WTC11 (cell line): ENCODE measurements at regions not wholly inside any gene's neighbourhood (a gene's known extent, or its start where the extent isn't known, plus 50 kb on each side); places are given as distances from the start of the nearest gene placed in this dataset.

ENCODE experiments used
- ATAC-seq: fragments of 200-7000 bp; cut with Tn5 transposase; 2 replicates; pipeline ENCODE4 v1.10.0; 2021; ENCODE audit warnings: mild to moderate bottlenecking, moderate library complexity
- CTCF ChIA-PET: fragments of 300-600 bp; sonication (Branson Sonifier 250); formaldehyde crosslinking; loops from one replicate; lab custom pipeline; 2021; ENCODE audit warnings: antibody characterized with exemption; lab: Charles Lee
- POLR2A ChIA-PET: fragments of 350-600 bp; sonication (Branson Sonifier 250); formaldehyde crosslinking; loops from one replicate; lab custom pipeline; 2021; ENCODE audit warnings: antibody characterized with exemption; lab: Charles Lee
- DNase-seq: peaks from one replicate; pipeline ENCODE4 v3.0.0; 2021; ENCODE audit warnings: low spot score
- H3K27ac Mint-ChIP-seq: 2 replicates; pipeline ENCODE4 v1.8.0; 2021; ENCODE audit warnings: mixed read lengths
- H3K27me3 Mint-ChIP-seq: 2 replicates; pipeline ENCODE4 v1.8.0; 2021; ENCODE audit warnings: low read depth, mild to moderate bottlenecking, moderate library complexity, mixed read lengths
- H3K36me3 Mint-ChIP-seq: 2 replicates; pipeline ENCODE4 v1.8.0; 2021; ENCODE audit warnings: mixed read lengths
- H3K4me1 Mint-ChIP-seq: 2 replicates; pipeline ENCODE4 v1.8.0; 2022; ENCODE audit warnings: mixed read lengths
- H3K4me3 Mint-ChIP-seq: 2 replicates; pipeline ENCODE4 v1.8.0; 2021; ENCODE audit warnings: mild to moderate bottlenecking, moderate library complexity, mixed read lengths
- H3K9me3 Mint-ChIP-seq: 2 replicates; pipeline ENCODE4 v1.8.0; 2021; ENCODE audit warnings: mixed read lengths
- KAT7 ChIP-seq: sonication (generic); formaldehyde crosslinking; IDR thresholded peaks from 2 replicates; pipeline ENCODE4 v1.8.1; 2023; ENCODE audit warnings: missing genetic modification reagents, mild to moderate bottlenecking, borderline replicate concordance
- RORB ChIP-seq: fragments of 250-450 bp; sonication (Bioruptor Pico); IDR thresholded peaks from 2 replicates; pipeline ENCODE4 v1.9.0; 2021; ENCODE audit warnings: mild to moderate bottlenecking
- SMAD3 ChIP-seq: sonication (generic); formaldehyde crosslinking; IDR thresholded peaks from 2 replicates; pipeline ENCODE4 v1.8.0; 2022; ENCODE audit warnings: missing genetic modification reagents, mild to moderate bottlenecking, borderline replicate concordance
- SMAD4 ChIP-seq: sonication (generic); formaldehyde crosslinking; IDR thresholded peaks from 2 replicates; pipeline ENCODE4 v1.8.0; 2022; ENCODE audit warnings: mild to moderate bottlenecking, missing genetic modification reagents
- ZNF263 ChIP-seq: sonication (generic); formaldehyde crosslinking; IDR thresholded peaks from 2 replicates; pipeline ENCODE4 v1.8.1; 2022; ENCODE audit warnings: low read depth, mild to moderate bottlenecking, moderate library complexity, missing genetic modification reagents
- TF ChIP-seq, protein P1 (sequence below): fragments of 250-450 bp; sonication (Bioruptor Pico); conservative IDR thresholded peaks from 2 replicates; pipeline ENCODE4 v1.9.0; 2021; ENCODE audit warnings: mild to moderate bottlenecking
- TF ChIP-seq, protein P2 (sequence below): sonication (generic); formaldehyde crosslinking; IDR thresholded peaks from 2 replicates; pipeline ENCODE4 v1.8.1; 2023; ENCODE audit warnings: mild to moderate bottlenecking, missing genetic modification reagents
- TF ChIP-seq, protein P3 (sequence below): sonication (generic); formaldehyde crosslinking; IDR thresholded peaks from 2 replicates; pipeline ENCODE4 v1.8.1; 2023; ENCODE audit warnings: mild to moderate bottlenecking, missing genetic modification reagents
- TF ChIP-seq, protein P4 (sequence below): sonication (generic); formaldehyde crosslinking; conservative IDR thresholded peaks from 2 replicates; pipeline ENCODE4 v1.8.1; 2023; ENCODE audit warnings: mild to moderate bottlenecking, low read depth, missing genetic modification reagents, moderate library complexity
- TF ChIP-seq, protein P5 (sequence below): sonication (generic); formaldehyde crosslinking; IDR thresholded peaks from 2 replicates; pipeline ENCODE4 v1.8.1; 2023; ENCODE audit warnings: mild to moderate bottlenecking, missing genetic modification reagents, borderline replicate concordance
- TF ChIP-seq, protein P6 (sequence below): fragments of 250-450 bp; sonication (Bioruptor Pico); IDR thresholded peaks from 2 replicates; pipeline ENCODE4 v2.1.2; 2022; ENCODE audit warnings: mild to moderate bottlenecking, moderate library complexity
- TF ChIP-seq, protein P7 (sequence below): sonication (generic); formaldehyde crosslinking; IDR thresholded peaks from 2 replicates; pipeline ENCODE4 v1.8.1; 2022; ENCODE audit warnings: low read depth, mild to moderate bottlenecking, moderate library complexity, missing genetic modification reagents, borderline replicate concordance

DNA sequence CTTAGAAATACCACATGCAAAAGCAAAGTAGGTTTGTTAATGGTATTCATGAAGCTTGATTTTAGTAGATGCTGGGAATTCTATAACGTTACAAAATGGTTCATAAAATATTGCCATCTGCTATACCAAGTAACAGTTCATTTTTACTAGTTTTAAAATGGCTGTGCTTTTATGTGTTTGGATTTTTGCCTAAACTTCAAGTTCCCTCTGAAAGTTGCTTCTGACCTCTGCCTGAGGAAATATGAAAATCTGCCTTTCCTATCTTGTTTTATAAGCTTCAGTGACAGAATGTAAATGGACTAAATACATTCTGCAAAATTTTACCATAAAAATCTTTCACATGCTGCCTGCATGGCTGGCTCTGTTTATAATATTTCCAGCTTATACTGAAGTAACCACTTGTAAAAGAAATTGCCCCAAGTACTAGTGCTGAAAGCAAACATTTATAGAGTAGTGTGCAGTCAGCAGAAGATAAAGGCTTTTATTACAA, 560.7 kb upstream of the ROBO2 start (continued):
- TF ChIP-seq KAT7 (CRISPR knock-in tag): no peak

DNA sequence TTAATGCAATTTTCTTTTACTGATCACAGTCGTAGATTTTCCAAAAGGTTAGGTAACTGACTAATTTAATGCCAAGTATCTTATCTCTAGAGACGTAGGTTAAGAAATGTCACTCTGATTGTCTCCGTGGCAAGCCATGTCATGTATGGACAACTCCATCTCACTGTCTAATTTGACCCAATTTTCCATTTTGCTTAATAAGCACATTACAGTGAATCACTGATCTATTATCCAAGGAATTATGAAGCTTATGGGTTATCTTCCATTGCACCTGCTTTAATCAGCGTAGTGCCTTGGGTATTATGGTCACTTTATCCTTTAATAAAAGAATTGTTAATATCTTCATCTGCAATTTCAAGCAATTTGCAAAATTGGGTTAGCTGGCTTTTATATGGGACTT, 557.4 kb upstream of the ROBO2 start:
- Mint-ChIP-seq H3K27me3 (no peaks in the 10 kb centered on the region), H3K9me3 (peaks cover under 1% of the 10 kb centered on the region), H3K27ac (no peak overlapping the region), H3K4me3 (no peak overlapping the region), H3K4me1 (no peaks in the 10 kb centered on the region), H3K36me3 (no peaks in the 10 kb centered on the region)
- ATAC-seq (no peak), DNase-seq (no peak)
- TF ChIP-seq, protein P1, sequence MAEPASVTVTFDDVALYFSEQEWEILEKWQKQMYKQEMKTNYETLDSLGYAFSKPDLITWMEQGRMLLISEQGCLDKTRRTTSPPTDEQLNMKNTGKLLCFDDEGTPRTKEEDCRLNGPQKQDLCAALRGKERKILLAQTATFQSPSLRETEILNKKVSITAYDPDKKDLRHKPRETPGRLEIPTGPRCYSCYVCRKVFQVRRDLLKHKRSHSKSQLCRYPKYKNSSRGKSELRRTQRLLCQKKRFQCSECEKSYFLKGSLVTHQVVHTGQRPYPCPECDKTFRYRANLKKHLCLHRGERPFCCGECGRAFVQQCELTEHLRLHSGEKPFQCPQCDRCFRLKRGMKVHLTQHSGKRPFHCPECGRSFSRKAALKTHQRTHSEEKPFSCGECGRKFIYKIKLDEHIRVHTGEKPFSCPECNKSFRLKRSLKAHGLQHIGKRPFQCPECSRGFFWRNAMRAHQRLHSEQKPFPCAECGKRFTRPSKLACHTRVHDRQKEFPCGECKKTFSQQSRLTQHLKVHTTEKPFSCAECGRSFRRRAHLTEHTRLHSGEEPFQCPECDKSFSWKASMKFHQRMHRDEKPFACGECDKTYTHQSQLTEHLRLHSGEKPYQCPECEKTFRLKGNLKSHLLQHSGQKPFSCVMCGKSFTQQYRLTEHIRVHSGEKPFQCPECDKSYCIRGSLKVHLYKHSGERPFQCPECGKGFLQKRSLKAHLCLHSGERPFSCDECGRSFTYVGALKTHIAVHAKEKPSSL (CRISPR knock-in tag): no peak
- TF ChIP-seq SMAD3 (CRISPR knock-in tag) (no peak), RORB (CRISPR knock-in tag) (no peak), ZNF263 (no peak), SMAD4 (no peak)
- TF ChIP-seq, protein P2, sequence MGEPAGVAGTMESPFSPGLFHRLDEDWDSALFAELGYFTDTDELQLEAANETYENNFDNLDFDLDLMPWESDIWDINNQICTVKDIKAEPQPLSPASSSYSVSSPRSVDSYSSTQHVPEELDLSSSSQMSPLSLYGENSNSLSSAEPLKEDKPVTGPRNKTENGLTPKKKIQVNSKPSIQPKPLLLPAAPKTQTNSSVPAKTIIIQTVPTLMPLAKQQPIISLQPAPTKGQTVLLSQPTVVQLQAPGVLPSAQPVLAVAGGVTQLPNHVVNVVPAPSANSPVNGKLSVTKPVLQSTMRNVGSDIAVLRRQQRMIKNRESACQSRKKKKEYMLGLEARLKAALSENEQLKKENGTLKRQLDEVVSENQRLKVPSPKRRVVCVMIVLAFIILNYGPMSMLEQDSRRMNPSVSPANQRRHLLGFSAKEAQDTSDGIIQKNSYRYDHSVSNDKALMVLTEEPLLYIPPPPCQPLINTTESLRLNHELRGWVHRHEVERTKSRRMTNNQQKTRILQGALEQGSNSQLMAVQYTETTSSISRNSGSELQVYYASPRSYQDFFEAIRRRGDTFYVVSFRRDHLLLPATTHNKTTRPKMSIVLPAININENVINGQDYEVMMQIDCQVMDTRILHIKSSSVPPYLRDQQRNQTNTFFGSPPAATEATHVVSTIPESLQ: no peak
- TF ChIP-seq, protein P3, sequence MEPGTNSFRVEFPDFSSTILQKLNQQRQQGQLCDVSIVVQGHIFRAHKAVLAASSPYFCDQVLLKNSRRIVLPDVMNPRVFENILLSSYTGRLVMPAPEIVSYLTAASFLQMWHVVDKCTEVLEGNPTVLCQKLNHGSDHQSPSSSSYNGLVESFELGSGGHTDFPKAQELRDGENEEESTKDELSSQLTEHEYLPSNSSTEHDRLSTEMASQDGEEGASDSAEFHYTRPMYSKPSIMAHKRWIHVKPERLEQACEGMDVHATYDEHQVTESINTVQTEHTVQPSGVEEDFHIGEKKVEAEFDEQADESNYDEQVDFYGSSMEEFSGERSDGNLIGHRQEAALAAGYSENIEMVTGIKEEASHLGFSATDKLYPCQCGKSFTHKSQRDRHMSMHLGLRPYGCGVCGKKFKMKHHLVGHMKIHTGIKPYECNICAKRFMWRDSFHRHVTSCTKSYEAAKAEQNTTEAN (CRISPR knock-in tag): no peak
- TF ChIP-seq, protein P4, sequence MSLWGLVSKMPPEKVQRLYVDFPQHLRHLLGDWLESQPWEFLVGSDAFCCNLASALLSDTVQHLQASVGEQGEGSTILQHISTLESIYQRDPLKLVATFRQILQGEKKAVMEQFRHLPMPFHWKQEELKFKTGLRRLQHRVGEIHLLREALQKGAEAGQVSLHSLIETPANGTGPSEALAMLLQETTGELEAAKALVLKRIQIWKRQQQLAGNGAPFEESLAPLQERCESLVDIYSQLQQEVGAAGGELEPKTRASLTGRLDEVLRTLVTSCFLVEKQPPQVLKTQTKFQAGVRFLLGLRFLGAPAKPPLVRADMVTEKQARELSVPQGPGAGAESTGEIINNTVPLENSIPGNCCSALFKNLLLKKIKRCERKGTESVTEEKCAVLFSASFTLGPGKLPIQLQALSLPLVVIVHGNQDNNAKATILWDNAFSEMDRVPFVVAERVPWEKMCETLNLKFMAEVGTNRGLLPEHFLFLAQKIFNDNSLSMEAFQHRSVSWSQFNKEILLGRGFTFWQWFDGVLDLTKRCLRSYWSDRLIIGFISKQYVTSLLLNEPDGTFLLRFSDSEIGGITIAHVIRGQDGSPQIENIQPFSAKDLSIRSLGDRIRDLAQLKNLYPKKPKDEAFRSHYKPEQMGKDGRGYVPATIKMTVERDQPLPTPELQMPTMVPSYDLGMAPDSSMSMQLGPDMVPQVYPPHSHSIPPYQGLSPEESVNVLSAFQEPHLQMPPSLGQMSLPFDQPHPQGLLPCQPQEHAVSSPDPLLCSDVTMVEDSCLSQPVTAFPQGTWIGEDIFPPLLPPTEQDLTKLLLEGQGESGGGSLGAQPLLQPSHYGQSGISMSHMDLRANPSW: no peak
- TF ChIP-seq, protein P5, sequence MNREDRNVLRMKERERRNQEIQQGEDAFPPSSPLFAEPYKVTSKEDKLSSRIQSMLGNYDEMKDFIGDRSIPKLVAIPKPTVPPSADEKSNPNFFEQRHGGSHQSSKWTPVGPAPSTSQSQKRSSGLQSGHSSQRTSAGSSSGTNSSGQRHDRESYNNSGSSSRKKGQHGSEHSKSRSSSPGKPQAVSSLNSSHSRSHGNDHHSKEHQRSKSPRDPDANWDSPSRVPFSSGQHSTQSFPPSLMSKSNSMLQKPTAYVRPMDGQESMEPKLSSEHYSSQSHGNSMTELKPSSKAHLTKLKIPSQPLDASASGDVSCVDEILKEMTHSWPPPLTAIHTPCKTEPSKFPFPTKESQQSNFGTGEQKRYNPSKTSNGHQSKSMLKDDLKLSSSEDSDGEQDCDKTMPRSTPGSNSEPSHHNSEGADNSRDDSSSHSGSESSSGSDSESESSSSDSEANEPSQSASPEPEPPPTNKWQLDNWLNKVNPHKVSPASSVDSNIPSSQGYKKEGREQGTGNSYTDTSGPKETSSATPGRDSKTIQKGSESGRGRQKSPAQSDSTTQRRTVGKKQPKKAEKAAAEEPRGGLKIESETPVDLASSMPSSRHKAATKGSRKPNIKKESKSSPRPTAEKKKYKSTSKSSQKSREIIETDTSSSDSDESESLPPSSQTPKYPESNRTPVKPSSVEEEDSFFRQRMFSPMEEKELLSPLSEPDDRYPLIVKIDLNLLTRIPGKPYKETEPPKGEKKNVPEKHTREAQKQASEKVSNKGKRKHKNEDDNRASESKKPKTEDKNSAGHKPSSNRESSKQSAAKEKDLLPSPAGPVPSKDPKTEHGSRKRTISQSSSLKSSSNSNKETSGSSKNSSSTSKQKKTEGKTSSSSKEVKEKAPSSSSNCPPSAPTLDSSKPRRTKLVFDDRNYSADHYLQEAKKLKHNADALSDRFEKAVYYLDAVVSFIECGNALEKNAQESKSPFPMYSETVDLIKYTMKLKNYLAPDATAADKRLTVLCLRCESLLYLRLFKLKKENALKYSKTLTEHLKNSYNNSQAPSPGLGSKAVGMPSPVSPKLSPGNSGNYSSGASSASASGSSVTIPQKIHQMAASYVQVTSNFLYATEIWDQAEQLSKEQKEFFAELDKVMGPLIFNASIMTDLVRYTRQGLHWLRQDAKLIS (CRISPR knock-in tag): no peak
- TF ChIP-seq, protein P6, sequence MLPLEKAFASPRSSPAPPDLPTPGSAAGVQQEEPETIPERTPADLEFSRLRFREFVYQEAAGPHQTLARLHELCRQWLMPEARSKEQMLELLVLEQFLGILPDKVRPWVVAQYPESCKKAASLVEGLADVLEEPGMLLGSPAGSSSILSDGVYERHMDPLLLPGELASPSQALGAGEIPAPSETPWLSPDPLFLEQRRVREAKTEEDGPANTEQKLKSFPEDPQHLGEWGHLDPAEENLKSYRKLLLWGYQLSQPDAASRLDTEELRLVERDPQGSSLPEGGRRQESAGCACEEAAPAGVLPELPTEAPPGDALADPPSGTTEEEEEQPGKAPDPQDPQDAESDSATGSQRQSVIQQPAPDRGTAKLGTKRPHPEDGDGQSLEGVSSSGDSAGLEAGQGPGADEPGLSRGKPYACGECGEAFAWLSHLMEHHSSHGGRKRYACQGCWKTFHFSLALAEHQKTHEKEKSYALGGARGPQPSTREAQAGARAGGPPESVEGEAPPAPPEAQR (CRISPR knock-in tag): no peak
- TF ChIP-seq, protein P7, sequence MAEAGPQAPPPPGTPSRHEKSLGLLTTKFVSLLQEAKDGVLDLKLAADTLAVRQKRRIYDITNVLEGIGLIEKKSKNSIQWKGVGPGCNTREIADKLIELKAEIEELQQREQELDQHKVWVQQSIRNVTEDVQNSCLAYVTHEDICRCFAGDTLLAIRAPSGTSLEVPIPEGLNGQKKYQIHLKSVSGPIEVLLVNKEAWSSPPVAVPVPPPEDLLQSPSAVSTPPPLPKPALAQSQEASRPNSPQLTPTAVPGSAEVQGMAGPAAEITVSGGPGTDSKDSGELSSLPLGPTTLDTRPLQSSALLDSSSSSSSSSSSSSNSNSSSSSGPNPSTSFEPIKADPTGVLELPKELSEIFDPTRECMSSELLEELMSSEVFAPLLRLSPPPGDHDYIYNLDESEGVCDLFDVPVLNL (CRISPR knock-in tag): no peak
- CTCF ChIA-PET: no interaction called here
- POLR2A ChIA-PET: no interaction called here
